Sigmoid colon (tissue), 3 donors: ENCODE measurements at regions not wholly inside any gene's neighbourhood (a gene's known extent, or its start where the extent isn't known, plus 50 kb on each side); places are given as distances from the start of the nearest gene placed in this dataset.

ENCODE experiments used
- CTCF ChIP-seq, 4 experiments: fragments of 450-650 bp in 3 of 4; fragments of 200-600 bp in 1 of 4; IDR thresholded peaks; one replicate each; pipeline ENCODE4 v1.5.1; 2016 to 2019; ENCODE audit warnings: antibody characterized with exemption in 4 of 4, mild to moderate bottlenecking in 3 of 4, moderate library complexity in 2 of 4
- POLR2A ChIP-seq, 2 donors: fragments of 450-650 bp; IDR thresholded peaks; one replicate each; pipeline ENCODE4 v1.6.1; 2016; ENCODE audit warnings: antibody characterized with exemption in 2 of 2, mild to moderate bottlenecking in 2 of 2, moderate library complexity in 2 of 2

GRCh38 chr3:30972449-30972848, 78.0 kb upstream of the GADL1 start:
- TF ChIP-seq CTCF (IDR thresholded peaks at IDR 0.05) (no peak), POLR2A (IDR thresholded peaks at IDR 0.05) (no peak)
